GM19467 (cell line): ENCODE measurements at regions not wholly inside any gene's neighbourhood (a gene's known extent, or its start where the extent isn't known, plus 50 kb on each side); places are given as distances from the start of the nearest gene placed in this dataset.

Experiments used
- ATAC-seq: cut with Tn5 transposase; IDR thresholded peaks from one replicate; pipeline ENCODE4 v1.9.1; 2021; ENCODE audit warnings: mild to moderate bottlenecking, moderate library complexity; ENCODE audit not compliant: unreplicated experiment

DNA sequence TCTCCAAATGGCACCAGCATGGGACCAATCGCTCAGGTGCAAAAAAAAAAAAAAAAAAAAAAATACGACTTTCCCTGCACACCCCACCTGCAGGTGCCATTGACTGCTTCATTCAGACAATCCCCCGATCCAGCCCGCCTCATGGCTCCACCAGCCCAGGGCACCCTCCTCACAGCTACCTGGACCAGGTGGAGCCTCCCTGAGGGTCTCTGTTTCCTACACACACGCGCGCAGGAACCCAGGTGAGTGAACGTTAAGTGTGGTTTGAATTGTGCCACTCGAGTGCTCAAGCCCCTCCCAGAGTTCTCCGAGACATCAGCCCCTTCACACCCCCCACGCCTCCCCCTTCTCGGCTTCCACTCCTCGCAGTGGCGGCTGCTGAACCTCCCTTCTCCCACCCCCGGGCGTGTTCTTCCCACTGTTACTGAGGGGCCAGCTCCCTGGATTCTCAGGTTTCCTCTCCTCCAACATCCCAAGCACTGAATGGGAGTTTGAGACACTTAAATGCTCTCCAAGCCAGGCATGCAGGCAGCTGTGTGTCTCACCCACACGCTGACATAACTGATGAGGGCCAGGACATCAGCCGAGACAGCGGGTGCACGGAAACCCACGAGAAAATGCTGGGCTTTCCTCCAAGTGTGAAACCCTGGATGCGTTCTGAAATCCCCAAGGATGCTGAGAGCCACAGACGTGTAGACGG, 88.8 kb upstream of the SNTG2 start:
- ATAC-seq = no peak

DNA sequence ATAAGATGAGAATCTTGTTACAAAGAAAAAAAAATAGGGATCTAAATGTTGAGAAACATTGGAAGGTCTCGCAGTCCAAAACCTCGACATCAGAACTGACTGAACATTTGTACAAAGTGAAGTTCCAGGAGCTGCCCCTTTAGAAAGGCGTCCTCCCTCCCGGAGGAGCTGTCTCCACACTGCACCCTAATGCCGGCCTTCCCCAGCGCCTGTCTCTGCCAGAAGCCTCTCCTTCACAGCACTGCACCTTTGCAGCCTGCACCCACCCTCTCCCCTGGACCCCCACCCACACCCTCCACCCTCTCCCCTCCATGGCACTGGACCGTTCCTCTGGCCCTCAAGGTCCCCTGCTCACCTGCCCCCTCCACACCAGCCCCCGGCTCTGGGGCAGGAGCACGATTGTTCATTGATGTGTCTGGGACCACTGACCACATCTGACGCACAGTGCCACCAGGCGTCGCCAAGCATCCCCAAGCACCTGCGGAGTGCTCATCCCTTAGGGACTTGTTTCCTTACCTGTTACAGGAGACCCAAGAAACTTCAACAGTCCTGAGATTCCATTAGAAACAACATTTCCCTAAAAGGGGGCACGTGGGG, 90.3 kb upstream of the SNTG2 start:
- ATAC-seq = no peak

DNA sequence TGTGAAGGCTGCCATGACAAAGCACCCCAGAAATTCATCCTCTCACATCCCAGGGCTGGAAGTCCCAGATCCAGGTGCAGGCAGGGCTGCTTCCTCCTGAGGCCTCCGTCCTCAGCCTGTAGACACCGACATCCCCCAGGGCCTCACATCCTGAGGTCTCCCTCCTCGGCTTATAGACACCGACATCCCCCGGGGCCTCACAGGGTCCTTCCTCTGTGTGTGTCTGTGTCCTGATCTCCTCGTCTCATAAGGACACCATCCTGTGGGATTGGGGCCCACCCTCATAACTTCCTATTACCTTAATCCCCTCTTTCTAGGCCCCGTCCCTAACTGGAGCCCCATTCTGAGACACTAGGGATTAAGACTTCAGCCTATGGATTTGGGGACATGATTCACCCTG, 92.0 kb upstream of the SNTG2 start:
- ATAC-seq = no peak

DNA sequence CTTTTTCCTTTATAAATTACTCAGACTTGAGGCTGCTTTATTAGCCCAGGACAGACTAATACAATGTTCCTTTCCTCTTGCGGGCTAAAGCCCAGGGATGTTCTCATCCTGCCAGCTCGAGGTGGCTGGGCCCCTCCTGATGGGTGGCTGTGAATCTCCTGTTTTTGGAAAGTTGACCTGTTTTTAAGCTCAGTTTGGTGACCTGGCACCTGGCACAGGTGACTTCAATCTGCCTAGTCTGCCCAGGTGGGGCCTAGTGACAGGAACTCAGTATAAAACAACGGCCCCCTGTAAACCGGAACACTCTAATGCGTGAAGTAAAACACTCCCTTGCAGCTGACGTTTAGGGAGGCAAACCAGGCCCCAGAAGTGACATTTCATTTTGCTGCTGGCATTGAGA, 92.7 kb upstream of the SNTG2 start:
- ATAC-seq = no peak

DNA sequence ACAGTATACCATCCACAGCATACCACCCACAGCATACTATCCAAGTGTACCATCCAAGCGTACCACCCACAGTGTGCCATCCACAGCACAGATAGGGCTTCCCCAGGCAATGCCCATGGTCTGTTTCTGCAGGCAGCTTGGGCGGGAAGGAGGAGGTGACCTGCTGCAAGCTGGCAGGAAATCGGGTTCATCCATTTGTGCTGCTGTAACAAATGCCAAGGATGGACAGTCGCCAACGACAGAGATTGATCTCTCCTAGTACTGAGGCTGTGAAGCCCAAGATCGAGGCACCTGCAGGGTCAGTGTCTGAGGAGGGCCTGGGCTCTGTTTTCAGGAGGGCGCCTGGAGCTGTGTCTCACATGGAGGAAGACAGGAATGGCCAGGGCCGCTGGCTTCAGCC, 93.6 kb upstream of the SNTG2 start:
- no peak for ATAC-seq

DNA sequence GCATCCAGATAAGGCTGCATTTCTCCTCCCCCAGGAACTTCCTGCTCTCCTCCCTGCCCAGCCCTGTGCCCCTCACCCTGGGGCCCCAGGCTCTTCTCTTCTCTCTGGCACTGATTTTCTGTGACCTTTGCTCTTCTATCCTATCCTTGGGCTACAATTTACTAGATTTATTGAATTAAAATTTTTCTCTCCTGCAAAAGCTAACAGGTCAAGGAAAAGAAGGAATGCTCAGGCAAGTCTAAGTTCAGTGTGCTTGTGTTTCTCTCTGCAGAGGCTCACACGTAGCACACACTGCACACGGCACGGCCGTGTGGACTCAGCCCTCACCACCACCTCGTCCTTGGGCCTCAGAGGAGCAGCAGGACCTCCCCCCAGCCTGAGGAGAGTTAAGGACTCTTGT, 94.2 kb upstream of the SNTG2 start:
- no peak for ATAC-seq

DNA sequence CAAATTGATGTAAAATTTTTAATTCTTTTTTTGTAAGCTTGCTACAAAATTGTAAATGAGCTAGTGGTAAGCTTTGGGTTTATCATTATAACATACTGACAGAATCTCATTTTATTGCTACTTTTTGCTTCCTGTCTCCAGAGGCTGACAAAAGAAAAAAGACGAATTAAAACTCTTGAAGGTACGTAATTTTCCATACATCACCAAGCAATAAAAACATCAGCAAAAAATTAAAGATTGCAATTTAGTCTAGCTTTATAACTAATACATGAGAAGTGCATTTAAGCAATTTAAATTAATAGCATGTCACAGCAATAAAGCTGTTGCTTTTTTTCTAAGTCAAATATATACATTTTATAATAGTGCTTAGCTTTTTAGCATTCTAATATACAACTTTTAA, 94.6 kb upstream of the SNTG2 start:
- ATAC-seq = no peak

DNA sequence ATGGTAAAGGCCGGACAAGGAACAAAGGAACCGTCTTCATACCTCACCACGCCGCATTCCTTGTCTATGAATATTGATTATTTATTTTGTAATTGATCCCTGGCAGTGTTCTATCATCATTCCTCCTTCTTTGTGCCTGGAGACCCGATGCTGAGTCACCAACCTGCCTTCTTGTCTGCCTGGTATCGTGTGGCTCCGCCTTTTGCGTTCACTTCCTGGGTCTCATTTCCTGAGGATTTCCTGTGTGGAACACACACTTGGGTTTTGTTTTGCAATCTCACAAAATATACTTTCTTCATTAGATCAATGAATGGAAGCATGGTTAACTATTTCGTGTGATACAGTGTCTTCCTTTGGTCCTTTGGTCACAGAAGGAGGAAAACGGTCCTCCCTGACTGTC, 95.5 kb upstream of the SNTG2 start:
- ATAC-seq = no peak

DNA sequence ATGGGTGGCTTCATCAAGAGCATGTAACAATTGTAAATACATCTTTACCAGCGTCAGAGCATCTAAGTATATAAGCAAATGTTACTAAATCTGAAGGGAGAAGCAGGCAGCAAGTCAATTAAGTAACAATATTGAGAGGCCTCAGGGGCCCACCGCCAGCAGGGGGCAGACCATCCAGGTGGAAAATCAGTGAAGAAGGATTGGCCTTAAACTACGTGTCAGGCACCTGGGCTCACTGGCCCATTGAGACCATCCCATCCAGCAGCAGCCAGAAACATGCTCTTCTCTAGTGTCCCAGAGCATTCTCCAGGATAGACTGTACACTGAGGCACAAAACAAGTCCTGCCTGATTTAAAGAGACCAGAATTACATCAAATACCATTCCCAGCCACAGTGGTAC, 96.2 kb upstream of the SNTG2 start:
- ATAC-seq = no peak

DNA sequence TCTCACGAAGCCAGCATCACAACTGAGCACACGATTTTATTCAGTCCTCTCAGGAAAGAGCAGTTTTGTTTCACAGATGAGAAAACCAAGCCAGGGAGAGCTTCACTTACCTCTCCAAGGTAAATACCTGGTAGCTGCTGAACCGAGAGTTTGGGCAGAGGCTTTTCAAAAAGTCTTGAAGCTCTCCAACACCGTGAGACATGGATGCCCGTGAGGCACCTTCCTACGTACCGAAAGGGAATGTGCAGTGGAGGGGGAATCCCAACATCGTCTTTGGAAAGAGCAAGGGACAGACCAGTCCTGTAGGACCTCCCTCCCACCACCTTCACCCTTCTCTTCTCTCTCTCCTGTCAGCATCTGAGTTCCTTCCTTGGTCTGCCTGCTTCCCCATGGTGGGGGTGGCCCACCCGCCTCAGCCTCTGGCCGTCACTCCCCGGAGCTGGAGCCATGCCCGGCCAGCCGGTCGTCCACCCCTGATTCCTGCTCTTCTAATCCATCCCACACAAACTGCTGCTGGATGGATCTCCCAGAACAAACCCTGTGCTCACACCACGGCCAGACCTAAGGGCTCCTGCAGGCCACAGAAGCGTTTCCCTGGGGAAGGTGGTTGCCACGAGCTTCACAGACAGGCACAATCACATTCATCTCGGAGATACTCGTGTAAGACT, 97.3 kb upstream of the SNTG2 start:
- no peak for ATAC-seq

DNA sequence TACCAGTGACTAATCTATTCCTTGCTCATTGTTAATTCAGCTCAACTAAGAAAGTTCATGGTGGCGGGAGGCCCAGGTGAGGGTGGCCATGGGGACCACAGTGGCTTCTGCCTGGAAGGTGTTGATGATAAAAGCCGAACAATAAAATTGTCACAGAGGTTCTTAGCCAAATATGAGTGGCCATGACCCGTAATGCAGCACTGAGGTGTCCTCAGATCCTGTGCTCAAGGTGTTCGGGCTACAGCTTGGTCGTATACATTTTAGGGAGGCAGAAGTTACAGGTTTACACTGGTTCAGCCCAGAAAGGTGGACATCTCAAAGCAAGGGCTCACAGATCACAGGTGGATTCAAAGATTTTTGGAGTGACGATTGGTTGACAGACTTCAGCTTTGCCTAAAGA, 98.5 kb upstream of the SNTG2 start:
- no peak for ATAC-seq

DNA sequence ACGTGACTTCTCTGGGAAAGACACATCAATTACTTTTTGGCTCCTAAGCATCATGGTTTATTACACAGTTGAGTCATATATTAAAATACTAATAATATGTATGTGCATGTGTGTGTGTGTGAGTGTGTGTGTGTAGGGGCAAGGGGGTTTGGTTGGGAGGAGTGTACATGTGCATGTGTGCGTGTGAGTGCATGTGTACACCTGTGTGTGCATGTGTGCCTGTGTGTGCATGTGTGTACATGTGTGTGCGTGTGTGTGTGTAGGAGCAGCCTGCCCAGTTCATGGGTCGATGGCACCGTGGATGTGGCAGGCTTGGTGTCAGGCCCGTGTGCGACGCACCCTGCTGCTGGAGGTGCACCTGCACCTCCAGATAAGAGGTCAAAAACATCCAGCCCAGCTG, 99.0 kb upstream of the SNTG2 start:
- no peak for ATAC-seq

DNA sequence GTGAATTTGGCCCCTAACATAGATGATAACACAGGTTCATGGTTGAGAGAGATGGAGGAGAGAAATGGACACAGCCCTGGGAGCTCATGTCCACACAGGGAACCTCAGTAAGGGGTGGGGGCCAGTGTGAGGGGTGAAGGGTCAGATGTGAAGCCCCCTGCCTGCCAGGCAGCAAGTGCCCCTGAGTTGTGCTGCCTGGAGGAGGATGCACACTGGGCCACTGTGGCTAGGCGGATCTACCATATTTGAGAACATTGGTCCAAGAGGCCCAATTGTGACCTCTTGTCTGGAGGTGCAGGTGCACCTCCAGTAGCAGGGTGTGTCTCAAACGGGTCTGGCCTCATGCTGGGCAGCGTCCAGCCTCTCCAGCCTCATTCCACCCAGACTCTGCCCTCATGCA, 99.6 kb upstream of the SNTG2 start:
- ATAC-seq = no peak

DNA sequence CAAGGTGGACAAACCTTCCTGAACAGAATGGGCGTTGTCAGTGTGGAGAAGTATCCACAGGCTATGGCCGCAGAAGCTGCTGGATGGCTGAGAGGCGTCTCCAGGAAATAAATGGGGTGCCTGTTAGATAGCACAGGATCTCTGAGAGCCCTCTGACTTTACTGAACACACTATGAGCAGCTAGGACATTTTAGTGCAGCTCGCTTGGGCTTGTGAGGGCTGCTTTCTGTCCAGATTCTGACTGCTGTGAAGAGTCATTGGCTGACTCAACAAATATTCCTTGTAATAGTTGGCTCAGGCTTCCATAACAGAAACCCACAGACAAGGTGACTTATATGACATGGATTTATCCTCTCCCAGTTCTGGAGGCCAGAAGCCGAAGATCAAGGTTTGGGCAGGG, 100.2 kb upstream of the SNTG2 start:
- ATAC-seq = no peak

DNA sequence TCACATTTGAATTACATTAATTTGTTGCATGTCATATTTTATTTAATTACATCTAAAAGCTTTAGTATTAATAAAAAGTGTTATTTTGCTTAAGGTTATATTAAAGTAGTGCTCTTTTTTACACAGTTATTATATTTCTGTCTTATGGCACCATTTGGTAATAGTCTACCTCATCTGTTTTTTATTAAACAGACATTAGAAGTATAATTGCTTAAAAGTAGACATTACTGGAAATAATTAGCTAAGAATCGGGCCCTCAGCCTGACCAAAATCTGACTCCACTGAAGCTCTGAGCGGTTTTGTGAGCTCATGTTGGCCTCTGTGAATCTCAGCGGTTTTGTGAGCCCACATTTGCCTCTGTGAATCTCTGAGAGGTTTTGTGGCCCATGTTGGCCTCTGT, 102.5 kb upstream of the SNTG2 start:
- ATAC-seq = no peak

DNA sequence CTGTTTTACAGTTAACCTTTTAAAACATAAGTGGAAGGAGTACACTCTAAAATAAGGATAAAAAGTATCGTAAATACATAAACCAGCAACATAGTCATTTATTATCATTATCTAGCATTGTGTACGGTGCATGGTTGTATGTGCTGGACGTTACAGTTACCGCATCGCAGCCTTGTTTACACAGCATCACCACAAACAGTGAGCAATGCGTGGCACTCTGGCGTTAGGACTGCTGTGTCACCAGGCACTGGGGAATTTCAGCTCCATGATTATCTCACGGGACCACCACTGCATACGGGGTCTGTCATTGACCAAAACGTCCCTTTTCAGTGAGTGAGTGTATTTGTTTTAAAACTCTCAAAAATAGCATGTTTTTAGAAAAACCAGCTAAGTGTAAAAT, 103.0 kb upstream of the SNTG2 start:
- no peak for ATAC-seq

DNA sequence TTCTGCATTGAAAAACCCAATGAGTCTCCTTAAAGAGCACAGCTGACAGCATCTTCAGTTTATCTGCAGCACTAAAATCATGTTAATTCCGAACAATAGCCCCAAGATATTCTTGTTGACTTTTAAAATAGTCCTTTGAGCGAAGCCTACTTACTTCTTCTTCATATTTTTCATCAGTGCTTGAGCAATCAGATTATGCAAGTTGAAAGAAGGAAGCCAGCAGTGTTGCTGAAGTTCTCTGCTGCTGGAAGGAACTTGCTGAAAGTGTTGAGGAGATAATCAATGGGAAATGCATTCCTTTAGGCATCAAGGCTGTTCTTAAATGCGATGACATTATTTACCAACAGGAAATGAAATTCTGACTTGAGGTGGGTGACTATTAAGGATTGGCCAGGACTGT, 105.9 kb upstream of the SNTG2 start:
- no peak for ATAC-seq

DNA sequence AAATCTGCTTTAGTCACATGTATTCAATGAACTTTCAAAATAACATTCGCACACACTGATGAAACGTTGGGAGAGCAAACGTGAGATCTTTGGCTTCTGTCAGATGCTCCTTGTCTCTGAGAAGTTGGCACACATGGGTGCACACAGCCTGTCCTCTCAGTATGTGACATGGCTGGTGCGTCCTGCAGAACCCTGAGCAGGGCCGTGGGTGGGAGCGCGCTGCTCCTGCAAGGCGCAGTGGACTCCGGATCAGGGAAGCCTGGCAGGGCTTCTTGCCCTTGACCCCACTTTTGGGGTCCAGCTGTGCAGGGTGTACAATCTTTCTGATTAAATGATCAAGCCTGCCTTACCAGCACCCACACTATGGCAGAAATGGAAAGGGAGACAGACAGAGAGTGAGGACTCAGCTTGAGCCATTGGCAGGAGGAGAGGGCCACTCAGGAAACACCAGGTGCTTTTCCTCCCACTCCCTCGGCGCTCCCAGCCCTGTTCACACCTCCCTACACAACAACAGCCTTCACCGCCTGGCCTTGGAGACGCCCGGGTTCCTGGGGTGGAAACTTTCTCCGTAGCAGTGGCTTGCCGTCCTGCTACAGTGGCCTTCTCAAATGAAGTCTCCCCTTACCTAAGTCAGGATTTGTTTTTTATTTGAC, 108.4 kb upstream of the SNTG2 start:
- ATAC-seq = no peak

DNA sequence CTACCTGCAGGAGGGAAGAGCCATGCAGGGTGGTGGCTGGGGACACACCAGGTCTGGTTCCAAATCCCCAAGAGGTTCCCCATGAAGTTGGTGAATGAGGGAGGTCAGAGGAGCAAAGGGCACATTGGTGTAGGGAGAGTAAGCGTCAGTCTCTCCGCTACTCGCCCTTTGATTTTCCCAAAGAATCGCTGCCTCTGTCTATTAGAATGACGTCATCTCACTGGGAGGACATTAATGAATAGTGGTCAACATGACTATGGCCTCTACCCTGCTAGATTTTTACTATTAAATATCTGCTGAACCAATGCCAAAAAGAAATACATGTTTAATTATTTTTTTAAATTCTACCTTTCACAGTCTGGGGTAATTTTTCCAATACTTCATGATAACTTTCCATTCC, 109.6 kb upstream of the SNTG2 start:
- ATAC-seq = no peak

DNA sequence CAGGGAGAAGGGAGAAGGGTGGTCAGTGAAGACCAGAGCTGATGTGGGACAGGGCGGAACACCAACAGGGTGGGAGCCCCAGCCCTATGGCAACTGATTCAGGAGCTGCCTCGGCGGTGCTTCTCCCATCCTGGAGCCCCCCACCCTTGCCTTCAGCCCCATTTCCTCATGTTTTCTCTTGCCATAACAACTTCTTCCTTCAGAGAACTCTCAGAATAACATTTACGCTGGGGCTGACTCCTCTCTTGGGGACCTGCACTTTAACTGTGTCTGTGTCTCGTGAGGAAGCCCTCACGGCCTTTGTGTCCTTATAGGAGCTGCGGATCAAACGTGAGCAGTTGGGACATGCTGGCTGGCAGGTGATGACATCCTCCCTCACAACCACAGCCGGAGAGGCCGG, 116.4 kb upstream of the SNTG2 start:
- no peak for ATAC-seq

DNA sequence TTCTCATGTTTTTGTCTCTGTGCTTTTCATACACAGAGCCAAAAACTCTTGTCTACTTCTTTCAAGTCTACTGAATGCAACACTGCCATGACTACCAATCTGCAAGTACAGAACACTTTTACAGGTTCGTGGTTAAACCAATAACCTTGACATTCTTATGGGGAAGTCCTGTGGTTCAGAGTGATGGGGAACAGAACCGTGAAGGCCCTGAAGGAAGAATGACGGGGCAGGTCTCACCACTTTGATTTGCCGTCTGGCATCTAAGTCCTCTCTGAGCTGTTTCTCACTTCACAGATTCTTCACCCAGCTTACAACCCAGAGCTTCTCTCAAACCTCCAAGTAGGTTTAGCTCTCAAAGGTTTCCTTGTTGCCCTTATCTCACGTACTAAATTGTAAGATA, 117.5 kb upstream of the SNTG2 start:
- no peak for ATAC-seq

DNA sequence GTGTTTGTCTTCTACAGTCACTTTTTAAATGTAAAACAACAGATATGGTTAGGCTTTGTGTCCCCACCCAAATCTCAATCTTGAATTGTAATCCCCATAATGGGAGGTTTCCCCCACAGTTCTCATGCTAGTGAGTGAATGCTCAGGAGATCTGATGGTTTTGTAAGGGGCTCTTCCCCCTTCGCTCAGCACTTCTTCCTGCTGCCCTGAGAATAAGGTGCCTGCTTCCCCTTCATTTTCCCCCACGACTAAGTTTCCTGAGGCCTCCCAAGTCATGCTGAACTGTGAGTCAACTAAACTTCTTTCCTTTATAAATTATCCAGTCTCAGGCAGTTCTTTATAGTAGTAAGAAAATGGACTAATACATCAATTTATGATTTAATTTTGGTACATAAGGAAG, 118.0 kb upstream of the SNTG2 start:
- ATAC-seq = no peak
